ENCODE measurements at regions not wholly inside any gene's neighbourhood (a gene's known extent, or its start where the extent isn't known, plus 50 kb on each side); places are given as distances from the start of the nearest gene placed in this dataset.

DNA sequence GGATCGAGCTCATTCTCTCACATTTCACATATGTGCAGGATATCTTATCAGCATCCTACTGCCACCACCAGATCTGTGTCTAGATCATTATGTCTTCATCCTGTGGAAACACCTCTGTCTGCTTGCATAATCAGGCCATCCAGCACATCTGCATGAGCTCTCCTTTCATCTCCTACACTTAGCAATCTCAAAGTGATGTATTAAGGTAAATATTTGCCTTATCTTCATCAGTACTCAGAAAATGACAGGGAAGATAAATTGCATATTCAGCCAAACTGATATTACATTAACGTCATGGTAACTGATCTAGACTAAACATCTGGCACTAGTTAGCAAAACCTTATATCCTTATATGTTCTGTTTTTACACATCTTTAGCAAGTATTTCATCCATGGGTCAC, 207.3 kb upstream of the PABPC4L start:
- H3K36me3 Mint-ChIP-seq (ENCODE audit: low read depth), result no peaks in the 10 kb centered on the region
- H3K27me3 Mint-ChIP-seq (ENCODE audit: insufficient read depth, low read depth, poor library complexity), result no peaks in the 10 kb centered on the region

DNA sequence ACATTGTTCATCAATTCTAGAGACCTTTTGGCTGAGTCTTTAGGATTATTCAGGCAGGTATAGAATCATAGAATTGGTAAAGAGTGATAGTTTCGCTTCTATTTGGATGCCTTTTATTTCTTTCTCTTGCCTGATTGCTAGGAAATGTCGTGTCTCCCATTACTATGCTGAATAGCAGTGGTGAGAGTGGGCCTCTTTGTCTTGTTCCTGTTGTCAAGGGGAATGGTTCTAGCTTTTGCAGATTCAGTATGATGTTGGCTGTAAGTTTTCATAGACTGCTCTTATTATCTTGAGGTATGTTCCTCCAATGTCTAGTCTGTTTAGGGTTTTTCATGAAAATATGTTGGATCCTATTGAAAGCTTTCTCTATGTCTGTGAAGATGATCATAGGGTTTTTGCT, 200.2 kb upstream of the PABPC4L start:
- Mint-ChIP-seq H3K36me3 (ENCODE audit: low read depth) (peaks cover 3% of the 10 kb centered on the region; the same call in 2 of the 3 replicates), H3K9me3 (peaks cover 14% of the 10 kb centered on the region), H3K27me3 (ENCODE audit: insufficient read depth, low read depth, poor library complexity) (no peaks in the 10 kb centered on the region), H3K4me1 (no peaks in the 10 kb centered on the region), H3K27ac (no peak overlapping the region), H3K4me3 (no peak overlapping the region)
- no peak overlapping the region for H3K27ac ChIP-seq (ENCODE audit: low read depth)
- DNase-seq (ENCODE audit: low spot score), result no peak
- H3K4me2 ChIP-seq, result no peak overlapping the region
- no peaks in the 10 kb centered on the region for H3K4me1 ChIP-seq (ENCODE audit: insufficient read depth)
- no peaks in the 10 kb centered on the region for H3K79me2 ChIP-seq (replicated peaks; ENCODE audit: insufficient read depth)
- H4K20me1 ChIP-seq (replicated peaks; ENCODE audit: insufficient read depth), result no peaks in the 10 kb centered on the region
- H3K27me3 ChIP-seq (ENCODE audit: insufficient read depth), result no peaks in the 10 kb centered on the region
- ATAC-seq, result no peak
- H3F3A ChIP-seq (replicated peaks; ENCODE audit: low read depth), result no peaks in the 10 kb centered on the region
- H3K4me3 ChIP-seq, result no peak overlapping the region
- peak overlapping the region; percentile 14; the same call in 1 of the 2 replicates for H2AFZ ChIP-seq
- no peaks in the 10 kb centered on the region for H3K36me3 ChIP-seq (ENCODE audit: insufficient read depth)
- H3K9me2 ChIP-seq (ENCODE audit: insufficient read depth), result no peaks in the 10 kb centered on the region
- TF ChIP-seq, protein P1, sequence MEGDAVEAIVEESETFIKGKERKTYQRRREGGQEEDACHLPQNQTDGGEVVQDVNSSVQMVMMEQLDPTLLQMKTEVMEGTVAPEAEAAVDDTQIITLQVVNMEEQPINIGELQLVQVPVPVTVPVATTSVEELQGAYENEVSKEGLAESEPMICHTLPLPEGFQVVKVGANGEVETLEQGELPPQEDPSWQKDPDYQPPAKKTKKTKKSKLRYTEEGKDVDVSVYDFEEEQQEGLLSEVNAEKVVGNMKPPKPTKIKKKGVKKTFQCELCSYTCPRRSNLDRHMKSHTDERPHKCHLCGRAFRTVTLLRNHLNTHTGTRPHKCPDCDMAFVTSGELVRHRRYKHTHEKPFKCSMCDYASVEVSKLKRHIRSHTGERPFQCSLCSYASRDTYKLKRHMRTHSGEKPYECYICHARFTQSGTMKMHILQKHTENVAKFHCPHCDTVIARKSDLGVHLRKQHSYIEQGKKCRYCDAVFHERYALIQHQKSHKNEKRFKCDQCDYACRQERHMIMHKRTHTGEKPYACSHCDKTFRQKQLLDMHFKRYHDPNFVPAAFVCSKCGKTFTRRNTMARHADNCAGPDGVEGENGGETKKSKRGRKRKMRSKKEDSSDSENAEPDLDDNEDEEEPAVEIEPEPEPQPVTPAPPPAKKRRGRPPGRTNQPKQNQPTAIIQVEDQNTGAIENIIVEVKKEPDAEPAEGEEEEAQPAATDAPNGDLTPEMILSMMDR (conservative IDR thresholded peaks at IDR 0.05; ENCODE audit: low read depth in 2 of 2), result no peak
- no peak for TF ChIP-seq ZNF331 (CRISPR knock-in tag; IDR thresholded peaks at IDR 0.05; ENCODE audit: low read depth)
- TF ChIP-seq REST (IDR thresholded peaks at IDR 0.05; ENCODE audit: unreplicated experiment), result no peak
- no peak for TF ChIP-seq CREB1 (CRISPR knock-in tag; IDR thresholded peaks at IDR 0.05; ENCODE audit: low read depth)
- TF ChIP-seq ZNF114 (CRISPR knock-in tag; IDR thresholded peaks at IDR 0.05), result no peak

More for the DNA sequence above, 207.3 kb upstream of the PABPC4L start:
- TF ChIP-seq EZH2phosphoT487 (IDR thresholded peaks at IDR 0.05; ENCODE audit: unreplicated experiment) (no peak), JUNB (IDR thresholded peaks at IDR 0.05; ENCODE audit: unreplicated experiment) (no peak), ETS1 (IDR thresholded peaks at IDR 0.05) (no peak), ZNF114 (CRISPR knock-in tag; IDR thresholded peaks at IDR 0.05) (no peak), ZNF331 (CRISPR knock-in tag; IDR thresholded peaks at IDR 0.05; ENCODE audit: low read depth) (no peak), CREB1 (CRISPR knock-in tag; IDR thresholded peaks at IDR 0.05; ENCODE audit: low read depth) (no peak), NANOG (IDR thresholded peaks at IDR 0.05; ENCODE audit: borderline replicate concordance) (no peak), POLR2AphosphoS5 (IDR thresholded peaks at IDR 0.05; ENCODE audit: low read depth) (no peak)
- H2AFZ ChIP-seq, result no peak overlapping the region
- H3K27ac ChIP-seq (ENCODE audit: low read depth), result no peak overlapping the region
- H4K20me1 ChIP-seq (replicated peaks; ENCODE audit: insufficient read depth), result no peaks in the 10 kb centered on the region
- Mint-ChIP-seq H3K27ac (no peak overlapping the region), H3K4me1 (no peaks in the 10 kb centered on the region), H3K9me3 (no peaks in the 10 kb centered on the region), H3K4me3 (no peak overlapping the region)
- H3F3A ChIP-seq (replicated peaks; ENCODE audit: low read depth), result no peaks in the 10 kb centered on the region
- no peaks in the 10 kb centered on the region for H3K36me3 ChIP-seq (ENCODE audit: insufficient read depth)
- H3K27me3 ChIP-seq (ENCODE audit: insufficient read depth), result no peaks in the 10 kb centered on the region
- no peaks in the 10 kb centered on the region for H3K79me2 ChIP-seq (replicated peaks; ENCODE audit: insufficient read depth)
- H3K4me1 ChIP-seq (ENCODE audit: insufficient read depth), result no peaks in the 10 kb centered on the region
- no peak overlapping the region for H3K4me3 ChIP-seq
- no peak for ATAC-seq
- no peak overlapping the region for H3K4me2 ChIP-seq
- no peak for DNase-seq (ENCODE audit: low spot score)
- no peaks in the 10 kb centered on the region for H3K9me2 ChIP-seq (ENCODE audit: insufficient read depth)
